HG02642 (cell line): ENCODE measurements at regions not wholly inside any gene's neighbourhood (a gene's known extent, or its start where the extent isn't known, plus 50 kb on each side); places are given as distances from the start of the nearest gene placed in this dataset.
A peak's percentile ranks its signal among the peaks of the same experiment; 100 is the strongest.

Experiments used
- ATAC-seq: cut with Tn5 transposase; IDR thresholded peaks from one replicate; pipeline ENCODE4 v1.9.1; 2021; ENCODE audit warnings: mild to moderate bottlenecking; ENCODE audit not compliant: unreplicated experiment, poor library complexity

- ATAC-seq: no peak
Observed at GRCh38 chr4:189763583-189763982, 177.1 kb upstream of the FRG1 start.

- no peak for ATAC-seq
Observed at GRCh38 chr4:189765301-189765700, 175.4 kb upstream of the FRG1 start.

GRCh38 chr4:189765736-189766135 lies 174.9 kb upstream of the FRG1 start:
- no peak for ATAC-seq

GRCh38 chr4:189767941-189768340 lies 172.7 kb upstream of the FRG1 start:
- ATAC-seq: no peak

GRCh38 chr4:189769131-189769530 lies 171.5 kb upstream of the FRG1 start:
- ATAC-seq: no peak

GRCh38 chr4:189771696-189772361 lies 168.8 kb upstream of the FRG1 start:
- no peak for ATAC-seq

- no peak for ATAC-seq
Observed at GRCh38 chr4:189773909-189774308, 166.8 kb upstream of the FRG1 start.

GRCh38 chr4:189779281-189779980 lies 161.2 kb upstream of the FRG1 start:
- no peak for ATAC-seq

GRCh38 chr4:189780391-189780790 lies 160.3 kb upstream of the FRG1 start:
- no peak for ATAC-seq

GRCh38 chr4:189784651-189785050 lies 156.0 kb upstream of the FRG1 start:
- ATAC-seq: no peak

- ATAC-seq: no peak
Observed at GRCh38 chr4:189785257-189785656, 155.4 kb upstream of the FRG1 start.

- ATAC-seq: no peak
Observed at GRCh38 chr4:189786447-189786846, 154.2 kb upstream of the FRG1 start.

- ATAC-seq: no peak
Observed at GRCh38 chr4:189787216-189788031, 153.2 kb upstream of the FRG1 start.

- peak; percentile 96 for ATAC-seq
Observed at GRCh38 chr4:189792924-189793618, 147.6 kb upstream of the FRG1 start.

GRCh38 chr4:189800545-189801088 lies 140.1 kb upstream of the FRG1 start:
- ATAC-seq: no peak

- no peak for ATAC-seq
Observed at GRCh38 chr4:189802884-189803283, 137.8 kb upstream of the FRG1 start.

- no peak for ATAC-seq
Observed at GRCh38 chr4:189804894-189805293, 135.8 kb upstream of the FRG1 start.

- no peak for ATAC-seq
Observed at GRCh38 chr4:189806506-189806905, 134.2 kb upstream of the FRG1 start.

GRCh38 chr4:189807031-189807430 lies 133.6 kb upstream of the FRG1 start:
- ATAC-seq: no peak

- no peak for ATAC-seq
Observed at GRCh38 chr4:189809241-189809735, 131.4 kb upstream of the FRG1 start.
